DMS153 treated with DMSO at 0.1 percent for 48 hours (cell line): ENCODE measurements at regions not wholly inside any gene's neighbourhood (a gene's known extent, or its start where the extent isn't known, plus 50 kb on each side); places are given as distances from the start of the nearest gene placed in this dataset.
A peak's percentile ranks its signal among the peaks of the same experiment; 100 is the strongest.
"Not testable (repeated sequence)": the region's sequence is repeated elsewhere in the genome, so short reads cannot be mapped to it uniquely, and the experiment has no call there.

Source experiments
- DNase-seq: peaks from one replicate; lab custom pipeline; 2025; ENCODE audit not compliant: unreplicated experiment; lab: John Stamatoyannopoulos, UW

DNA sequence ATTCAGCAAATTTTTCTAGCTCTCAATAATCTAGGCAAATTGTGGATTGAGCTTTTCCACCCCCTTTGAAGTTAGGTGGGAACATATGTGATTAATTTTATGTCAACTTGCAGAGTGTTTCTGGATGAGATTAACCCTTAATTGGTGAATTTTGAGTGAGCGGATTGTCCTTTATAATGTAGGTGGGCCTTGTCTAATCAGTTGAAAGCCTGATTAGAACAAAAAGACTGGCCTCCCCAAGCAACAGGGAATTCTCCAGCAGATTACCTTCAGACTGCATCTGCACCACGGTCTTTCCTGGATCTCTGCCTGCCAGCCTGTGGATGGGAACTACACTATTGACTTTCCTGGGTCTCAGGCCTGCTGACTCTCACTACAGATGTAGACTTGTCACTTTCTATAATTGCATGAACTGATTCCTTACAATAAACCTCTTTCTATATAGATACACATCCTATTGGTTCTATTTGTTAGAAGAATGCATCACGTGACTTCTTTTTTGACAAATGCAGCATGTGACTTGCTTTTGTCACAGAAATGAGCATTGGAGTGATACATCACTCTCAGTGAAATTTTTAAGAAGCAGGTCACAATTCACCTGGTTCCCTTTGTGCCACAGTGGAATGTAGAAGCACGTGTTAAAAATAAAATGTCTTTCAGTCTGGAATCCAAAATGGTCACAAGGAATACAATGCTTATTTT is 1038.3 kb downstream of the CDH11 start:
- no peak for DNase-seq

GRCh38 chr16:64077242-64077641 is 1044.6 kb downstream of the CDH11 start:
- no peak for DNase-seq

DNA sequence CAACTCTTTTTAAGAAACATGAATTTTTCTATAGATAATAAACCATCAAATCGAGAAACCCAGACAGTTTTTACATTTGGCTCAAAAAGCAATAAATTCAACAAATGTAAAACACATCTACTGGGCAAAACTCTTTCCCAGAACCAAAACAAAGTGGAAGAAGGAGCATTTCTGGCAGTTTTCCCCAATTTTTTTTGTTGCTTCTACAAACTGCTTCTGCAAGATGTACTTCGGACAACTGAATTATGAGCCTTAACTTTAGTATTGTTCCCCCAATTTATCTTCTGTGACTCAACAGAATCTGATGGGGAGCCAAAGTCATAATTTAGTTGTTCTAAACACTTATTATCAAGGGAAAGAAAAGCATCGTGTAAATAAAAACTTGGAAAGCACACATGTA is 1047.2 kb downstream of the CDH11 start:
- no peak for DNase-seq

DNA sequence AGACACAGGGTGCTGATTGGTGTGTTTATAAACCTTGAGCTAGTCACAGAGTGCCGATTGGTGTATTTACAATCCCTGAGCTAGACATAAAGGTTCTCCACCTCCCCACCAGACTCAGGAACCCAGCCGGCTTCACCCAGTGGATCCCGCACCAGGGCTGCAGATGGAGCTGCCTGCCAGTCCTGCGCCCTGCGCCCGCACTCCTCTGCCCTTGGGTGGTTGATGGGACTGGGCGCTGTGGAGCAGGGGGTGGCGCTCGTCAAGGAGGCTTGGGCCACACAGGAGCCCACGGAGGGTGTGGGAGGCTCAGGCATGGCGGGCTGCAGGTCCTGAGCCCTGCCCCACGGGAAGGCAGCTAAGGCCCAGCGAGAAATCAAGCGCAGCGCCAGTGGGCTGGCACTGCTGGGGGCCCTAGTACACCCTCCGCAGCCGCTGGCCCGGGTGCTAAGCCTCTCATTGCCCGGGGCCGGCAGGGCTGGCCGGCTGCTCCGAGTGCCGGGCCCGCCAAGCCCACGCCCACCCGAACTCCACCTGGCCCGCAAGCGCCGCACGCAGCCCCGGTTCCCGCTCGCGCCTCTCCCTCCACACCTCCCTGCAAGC is 1049.6 kb downstream of the CDH11 start:
- not testable (repeated sequence) for DNase-seq

- no peak for DNase-seq
Measured at GRCh38 chr16:64065523-64065922, 1056.3 kb downstream of the CDH11 start.

GRCh38 chr16:64061621-64062020 is 1060.2 kb downstream of the CDH11 start:
- no peak for DNase-seq

GRCh38 chr16:64060631-64061030 is 1061.2 kb downstream of the CDH11 start:
- DNase-seq = no peak

GRCh38 chr16:64058685-64059084 is 1063.2 kb downstream of the CDH11 start:
- DNase-seq = no peak

DNA sequence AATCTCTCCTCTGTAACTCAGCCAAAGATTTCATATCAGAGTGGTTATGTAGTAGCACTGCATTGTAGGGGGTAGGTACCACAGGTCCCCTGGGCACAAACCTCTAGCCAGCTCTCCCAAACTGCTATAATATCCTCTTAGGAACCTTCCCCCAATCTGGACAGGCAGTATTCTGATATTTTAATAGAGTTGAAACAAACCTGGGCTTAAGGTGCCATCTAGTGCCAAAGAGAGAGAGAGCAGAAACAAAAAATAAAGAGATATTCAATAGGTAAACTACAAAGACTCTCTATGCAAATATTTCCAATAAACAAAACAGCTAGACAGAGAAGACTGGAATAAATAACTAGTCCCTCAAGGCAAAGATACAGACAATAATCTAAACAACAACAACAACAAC is 1070.0 kb downstream of the CDH11 start:
- DNase-seq = peak; percentile 39

GRCh38 chr16:64047878-64048277 is 1074.0 kb downstream of the CDH11 start:
- DNase-seq = no peak

GRCh38 chr16:64047207-64047606 is 1074.7 kb downstream of the CDH11 start:
- DNase-seq = no peak

DNA sequence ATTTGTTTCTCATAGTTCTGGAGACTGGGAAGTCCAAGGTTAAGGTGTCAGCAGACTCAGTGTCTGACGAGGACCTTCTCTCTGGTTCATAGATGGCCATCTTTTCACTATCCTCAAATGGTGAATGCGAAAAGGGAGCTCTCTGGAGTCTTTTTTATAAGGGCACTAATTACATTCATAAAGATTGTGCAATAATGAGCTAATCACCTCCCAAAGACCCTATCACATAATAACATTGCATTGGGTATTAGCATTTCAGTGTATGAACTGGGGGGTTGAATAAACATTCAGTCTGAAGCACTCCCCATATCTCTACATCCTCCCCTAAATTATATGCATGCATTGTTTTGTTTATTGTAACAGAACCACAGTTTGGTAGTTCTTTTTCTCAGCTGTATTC is 1086.5 kb downstream of the CDH11 start:
- no peak for DNase-seq

GRCh38 chr16:64019339-64019738 is 1102.5 kb downstream of the CDH11 start:
- DNase-seq = no peak

DNA sequence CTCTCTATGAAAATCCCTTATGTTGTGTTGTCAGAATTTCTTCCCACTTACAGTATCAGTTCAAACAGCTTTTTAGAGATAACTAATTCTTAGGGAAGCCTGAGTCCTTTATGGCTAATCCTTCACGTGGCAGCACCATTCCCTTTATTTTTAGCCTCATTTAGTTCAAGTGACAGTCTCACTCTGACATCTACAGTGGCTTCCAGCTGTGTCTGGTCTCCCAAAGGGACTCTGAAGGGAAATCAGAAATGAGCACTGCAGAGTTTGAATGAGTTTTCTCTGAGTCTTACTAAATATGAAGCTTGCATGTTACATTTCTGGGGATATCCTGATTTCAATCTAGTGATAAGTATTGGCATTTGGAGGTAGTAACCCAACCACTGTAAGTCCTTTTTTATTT is 1104.1 kb downstream of the CDH11 start:
- no peak for DNase-seq

GRCh38 chr16:64013856-64014255 is 1108.0 kb downstream of the CDH11 start:
- DNase-seq = no peak

DNA sequence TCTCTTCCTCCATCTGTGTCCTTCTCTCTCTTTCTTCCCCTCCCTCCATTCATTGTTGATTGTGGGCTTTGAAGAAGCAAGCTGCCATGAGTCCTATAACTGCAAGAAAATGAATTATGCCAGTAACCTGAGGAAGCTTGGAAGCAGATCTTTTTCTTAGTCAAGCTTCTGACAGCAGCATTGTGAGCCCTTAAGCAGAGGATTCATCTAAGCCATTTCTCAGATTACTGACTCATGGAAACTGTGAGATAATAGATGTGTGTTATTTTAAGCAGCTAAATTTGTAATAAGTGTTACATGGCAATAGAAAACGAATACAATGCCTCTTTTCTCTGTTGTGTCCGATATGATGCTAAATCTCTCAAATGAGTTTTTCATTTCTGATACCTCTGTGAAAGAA is 1109.7 kb downstream of the CDH11 start:
- DNase-seq = no peak

GRCh38 chr16:64011650-64012049 is 1110.2 kb downstream of the CDH11 start:
- no peak for DNase-seq

- no peak for DNase-seq
Measured at GRCh38 chr16:64008131-64008530, 1113.7 kb downstream of the CDH11 start.

DNA sequence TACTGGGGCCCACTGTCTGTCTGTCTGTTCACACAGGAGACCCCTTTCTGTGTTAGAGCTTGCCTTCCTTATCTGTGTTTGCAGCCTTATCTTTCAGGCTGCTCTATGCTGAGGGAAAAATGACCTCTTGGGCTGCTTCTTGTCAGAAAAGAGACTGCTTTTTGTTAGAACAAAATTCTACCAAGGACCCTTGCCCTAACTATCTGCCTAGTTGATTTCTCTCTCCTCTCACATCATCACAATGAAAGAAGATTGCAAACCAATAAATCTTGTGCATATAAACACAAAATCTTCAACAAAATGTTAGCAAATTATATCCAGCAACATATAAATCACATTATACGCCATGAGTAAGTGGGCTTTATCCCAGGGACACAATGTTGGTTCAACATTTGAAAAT is 1117.7 kb downstream of the CDH11 start:
- no peak for DNase-seq

- no peak for DNase-seq
Measured at GRCh38 chr16:63995025-63995424, 1126.8 kb downstream of the CDH11 start.

- peak; percentile 37 for DNase-seq
Measured at GRCh38 chr16:63983401-63983800, 1138.5 kb downstream of the CDH11 start.

GRCh38 chr16:63982741-63983140 is 1139.1 kb downstream of the CDH11 start:
- DNase-seq = no peak

DNA sequence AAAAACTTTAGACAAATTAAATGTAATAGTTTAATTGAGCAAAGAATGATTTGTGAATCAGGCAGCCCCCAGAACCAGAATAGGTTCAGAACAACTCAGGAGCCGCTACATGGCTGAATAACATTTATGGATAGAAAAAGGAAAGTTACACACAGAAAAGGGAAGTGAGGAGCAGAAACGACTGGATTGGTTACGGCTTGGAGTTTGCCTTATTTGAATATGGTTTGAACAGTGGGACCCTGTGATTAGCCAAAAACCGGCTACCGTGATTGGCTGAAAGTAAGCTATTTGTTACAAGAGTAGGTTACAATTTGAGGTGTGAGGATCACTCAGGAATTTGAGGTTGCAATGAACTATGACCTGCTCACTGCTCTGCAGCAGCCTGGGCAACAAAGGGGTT is 1139.8 kb downstream of the CDH11 start:
- no peak for DNase-seq
